Embryonic facial prominence (tissue), 1 donor: ENCODE measurements at regions not wholly inside any gene's neighbourhood (a gene's known extent, or its start where the extent isn't known, plus 50 kb on each side); places are given as distances from the start of the nearest gene placed in this dataset.

Source experiments
- DNase-seq: peaks from one replicate; pipeline ENCODE4 v3.0.0-alpha.2; 2016; ENCODE audit errors: extremely low spot score

- no peak for DNase-seq
Observed at GRCh38 chr6:84524636-84525035, 239.8 kb downstream of the TBX18 start.

GRCh38 chr6:84522135-84522549, 242.3 kb downstream of the TBX18 start:
- no peak for DNase-seq

- DNase-seq = no peak
Observed at GRCh38 chr6:84521511-84521910, 242.9 kb downstream of the TBX18 start.

- DNase-seq = no peak
Observed at GRCh38 chr6:84517741-84518530, 246.5 kb downstream of the TBX18 start.

- no peak for DNase-seq
Observed at GRCh38 chr6:84516154-84516553, 248.2 kb downstream of the TBX18 start.

GRCh38 chr6:84515067-84515466, 249.3 kb downstream of the TBX18 start:
- no peak for DNase-seq

- DNase-seq = no peak
Observed at GRCh38 chr6:84514089-84514971, 250.1 kb downstream of the TBX18 start.

- DNase-seq = no peak
Observed at GRCh38 chr6:84512391-84512790, 252.0 kb downstream of the TBX18 start.

- DNase-seq = no peak
Observed at GRCh38 chr6:84511929-84512328, 252.5 kb downstream of the TBX18 start.

- DNase-seq = no peak
Observed at GRCh38 chr6:84508981-84509380, 255.4 kb downstream of the TBX18 start.

- no peak for DNase-seq
Observed at GRCh38 chr6:84508334-84508733, 256.1 kb downstream of the TBX18 start.

- no peak for DNase-seq
Observed at GRCh38 chr6:84504025-84504424, 260.4 kb downstream of the TBX18 start.

GRCh38 chr6:84501315-84501714, 263.1 kb downstream of the TBX18 start:
- no peak for DNase-seq

GRCh38 chr6:84500726-84501125, 263.7 kb downstream of the TBX18 start:
- DNase-seq = no peak

GRCh38 chr6:84498905-84499304, 265.5 kb downstream of the TBX18 start:
- DNase-seq = no peak

- DNase-seq = no peak
Observed at GRCh38 chr6:84492241-84493165, 265.1 kb upstream of the CEP162 start.

- DNase-seq = no peak
Observed at GRCh38 chr6:84489598-84489997, 262.2 kb upstream of the CEP162 start.

GRCh38 chr6:84486526-84486925, 259.1 kb upstream of the CEP162 start:
- no peak for DNase-seq

- DNase-seq = no peak
Observed at GRCh38 chr6:84469144-84469543, 241.7 kb upstream of the CEP162 start.

- DNase-seq = no peak
Observed at GRCh38 chr6:84467296-84467695, 239.9 kb upstream of the CEP162 start.

- no peak for DNase-seq
Observed at GRCh38 chr6:84466511-84466910, 239.1 kb upstream of the CEP162 start.

- no peak for DNase-seq
Observed at GRCh38 chr6:84464471-84464870, 237.0 kb upstream of the CEP162 start.
